ENCODE measurements at regions not wholly inside any gene's neighbourhood (a gene's known extent, or its start where the extent isn't known, plus 50 kb on each side); places are given as distances from the start of the nearest gene placed in this dataset.

DNA sequence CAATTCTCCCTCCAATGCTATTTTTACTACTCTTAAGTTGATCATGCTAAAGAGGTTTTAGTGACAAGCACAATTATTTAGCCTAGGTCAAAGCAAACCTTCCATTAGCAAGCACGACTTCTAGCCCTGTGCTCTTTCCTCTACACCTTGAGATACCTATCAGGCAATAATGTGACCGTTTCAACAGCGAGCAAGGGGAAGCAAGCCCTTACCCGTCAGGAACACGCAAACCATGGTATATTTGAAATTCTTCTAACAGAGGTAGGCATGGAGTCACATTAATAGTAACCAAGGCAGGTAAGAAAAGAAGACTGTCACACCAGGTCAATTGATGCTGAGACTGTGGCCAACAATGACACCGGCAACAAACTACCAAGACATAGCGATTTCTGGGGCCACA is 68.9 kb upstream of the VGLL4 start:
- TF ChIP-seq CTCF (conservative IDR thresholded peaks at IDR 0.05) = no peak
- Histone ChIP-seq H4K8ac (replicated peaks; ENCODE audit: insufficient read length, low read depth, low read length) (no peak overlapping the region), H3K18ac (ENCODE audit: insufficient read length, low read depth, low read length) (no peak overlapping the region), H4K5ac (ENCODE audit: insufficient read length, low read depth, low read length) (no peak overlapping the region), H3K4me2 (ENCODE audit: insufficient read depth, insufficient read length, low read length) (no peak overlapping the region), H2AFZ (ENCODE audit: low read length) (no peak overlapping the region), H2AK5ac (ENCODE audit: insufficient read length, low read length) (no peak overlapping the region), H4K91ac (ENCODE audit: insufficient read length, low read depth, low read length) (no peak overlapping the region), H3K27me3 (ENCODE audit: insufficient read depth, low read length) (no peaks in the 10 kb centered on the region), H3K4ac (ENCODE audit: low read depth, low read length) (no peak overlapping the region), H2BK20ac (ENCODE audit: low read depth, low read length, poor library complexity, severe bottlenecking) (no peak overlapping the region), H3K23me2 (ENCODE audit: insufficient read length, low read depth, low read length, poor library complexity, severe bottlenecking) (no peaks in the 10 kb centered on the region), H3K9ac (ENCODE audit: extremely low read depth, insufficient read length, low read length) (no peak overlapping the region), H3K79me2 (ENCODE audit: insufficient read depth, low read length) (peaks cover 2% of the 10 kb centered on the region; the same call in 1 of the 2 replicates), H3K79me1 (ENCODE audit: insufficient read depth, low read depth, low read length, poor library complexity, severe bottlenecking) (peaks cover 5% of the 10 kb centered on the region), H2BK120ac (ENCODE audit: low read depth, low read length, poor library complexity, severe bottlenecking) (no peak overlapping the region), H3K4me1 (ENCODE audit: insufficient read depth, low read length) (no peaks in the 10 kb centered on the region; the same call in 1 of the 2 replicates), H3K56ac (ENCODE audit: insufficient read length, low read depth, low read length) (no peak overlapping the region), H2BK5ac (ENCODE audit: insufficient read length, low read length) (no peak overlapping the region), H3K23ac (ENCODE audit: insufficient read length, low read depth, low read length) (no peak overlapping the region), H3K14ac (ENCODE audit: insufficient read depth, low read length) (no peak overlapping the region), H2BK12ac (ENCODE audit: insufficient read length, low read depth, low read length) (no peak overlapping the region), H3K9me3 (ENCODE audit: control insufficient read depth, low read depth, low read length) (no peaks in the 10 kb centered on the region), H3T11ph (ENCODE audit: low read length) (no peak overlapping the region), H2BK15ac (ENCODE audit: low read depth, low read length) (no peak overlapping the region), H4K20me1 (ENCODE audit: control insufficient read depth, insufficient read depth, insufficient read length) (no peaks in the 10 kb centered on the region), H3K27ac (ENCODE audit: insufficient read length, low read depth, low read length) (no peak overlapping the region)
- Mint-ChIP-seq H3K27ac (no peak overlapping the region; a peak in 1 of 7 replicates), H3K4me3 (no peak overlapping the region), H3K4me1 (peaks cover 8 to 10% of the 10 kb centered on the region in 2 experiments), H3K27me3 (ENCODE audit: low read depth) (no peaks in the 10 kb centered on the region), H3K9me3 (peaks cover 7 to 11% of the 10 kb centered on the region in 2 experiments; a peak in 3 of 5 replicates), H3K36me3 (ENCODE audit: insufficient read depth in 1 of 3, low read depth in 3 of 3) (peaks cover 10 to 19% (median 10%) of the 10 kb centered on the region in 3 experiments)
- no CpG with 5 or more reads among the region's 7 CpGs for WGBS (ENCODE audit: extremely low coverage, insufficient read length, low lambda C conversion rate)
- DNase-seq = no peak

Measured in H9 (cell line).